NCI-H2107 treated with DMSO at 0.1 percent for 48 hours (cell line): ENCODE measurements at regions not wholly inside any gene's neighbourhood (a gene's known extent, or its start where the extent isn't known, plus 50 kb on each side); places are given as distances from the start of the nearest gene placed in this dataset.
"Not testable (repeated sequence)": the region's sequence is repeated elsewhere in the genome, so short reads cannot be mapped to it uniquely, and the experiment has no call there.

Source experiments
- DNase-seq: peaks from one replicate; lab custom pipeline; 2025; ENCODE audit not compliant: unreplicated experiment; lab: John Stamatoyannopoulos, UW

DNA sequence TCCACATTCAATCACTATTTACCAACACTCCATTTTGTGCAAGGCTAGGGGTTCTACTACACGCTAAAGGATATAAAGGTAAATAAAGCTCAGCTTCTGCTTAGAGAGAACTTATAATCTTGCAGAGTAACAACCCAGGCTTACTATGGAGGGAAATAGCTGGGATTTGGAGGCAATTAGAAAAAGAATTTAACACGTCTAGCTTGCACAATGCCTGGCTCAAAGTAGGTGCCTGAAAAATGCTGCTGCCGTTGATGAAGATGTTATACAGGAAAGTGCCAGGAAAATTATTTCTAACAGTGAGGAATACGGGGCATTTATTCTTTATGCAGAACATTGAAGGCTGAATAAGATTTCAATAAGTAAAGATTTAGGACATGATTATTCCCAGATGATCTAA, 214.2 kb downstream of the KITLG start:
- DNase-seq, result no peak

DNA sequence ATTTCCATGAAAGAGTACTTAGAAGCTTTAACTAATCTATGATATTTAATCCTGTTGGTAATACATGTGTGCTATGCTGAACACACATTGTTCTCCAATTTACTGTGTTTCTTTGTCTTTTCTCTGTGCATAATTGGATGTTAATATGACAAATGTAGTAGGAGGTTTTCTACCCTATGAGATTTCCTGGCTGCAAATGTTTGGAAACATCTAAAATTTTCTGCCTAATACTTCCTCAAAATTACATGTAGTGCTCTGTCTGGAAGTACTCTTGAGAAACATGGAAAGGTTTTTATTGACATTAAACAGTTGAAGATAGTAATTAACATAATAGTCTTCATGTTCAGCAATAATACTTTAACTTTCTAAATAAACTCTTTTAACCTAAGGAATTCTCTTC, 213.0 kb downstream of the KITLG start:
- DNase-seq, result no peak

GRCh38 chr12:88368077-88368476, 212.2 kb downstream of the KITLG start:
- not testable (repeated sequence) for DNase-seq

- DNase-seq, result no peak
Measured at GRCh38 chr12:88371416-88372183, 208.7 kb downstream of the KITLG start.

DNA sequence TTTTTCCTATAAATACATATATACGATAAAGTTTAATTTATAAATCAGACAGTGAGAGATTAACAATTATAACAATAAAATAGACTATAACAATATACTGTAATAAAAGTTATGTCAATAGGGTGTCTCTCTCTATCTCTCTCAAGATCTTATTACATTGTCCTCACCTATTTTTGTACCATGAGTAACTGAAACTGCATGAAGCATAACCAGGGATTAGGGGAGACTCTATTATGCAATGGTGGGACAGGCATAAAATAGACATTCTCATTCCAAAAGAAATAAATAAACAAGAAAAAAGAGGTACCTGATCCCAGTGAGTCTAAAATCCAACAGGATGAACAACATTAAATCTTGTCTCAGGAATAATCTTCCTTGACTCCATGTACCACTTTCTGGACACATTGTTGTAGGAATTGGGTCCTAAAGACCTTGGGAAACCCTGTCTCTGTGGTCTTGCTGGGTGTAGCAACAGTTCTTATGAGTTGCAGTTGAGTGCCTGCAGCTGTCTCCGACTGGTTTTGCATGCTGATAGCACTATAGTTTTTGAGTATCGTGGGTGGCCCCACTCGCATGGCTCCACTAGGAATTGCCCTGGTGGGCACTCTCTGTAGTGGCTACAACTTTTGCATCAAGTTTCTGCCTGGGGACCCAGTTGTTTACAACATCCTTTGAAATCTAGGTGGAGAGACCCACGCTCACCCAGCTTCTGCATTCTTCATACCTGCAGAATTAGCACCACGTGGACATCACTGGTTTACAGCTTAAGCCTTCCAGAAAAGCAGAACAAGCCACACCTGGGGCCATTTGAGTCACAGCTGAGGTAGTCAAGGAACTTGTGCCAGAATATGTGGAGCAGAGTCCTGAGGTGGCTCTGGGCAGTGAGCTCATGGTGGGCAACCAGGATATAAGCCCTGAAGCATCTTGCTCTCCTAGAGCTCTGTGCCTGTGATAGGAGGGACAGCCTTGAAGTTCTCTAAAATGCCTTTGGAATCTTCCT, 204.7 kb downstream of the KITLG start:
- no peak for DNase-seq

DNA sequence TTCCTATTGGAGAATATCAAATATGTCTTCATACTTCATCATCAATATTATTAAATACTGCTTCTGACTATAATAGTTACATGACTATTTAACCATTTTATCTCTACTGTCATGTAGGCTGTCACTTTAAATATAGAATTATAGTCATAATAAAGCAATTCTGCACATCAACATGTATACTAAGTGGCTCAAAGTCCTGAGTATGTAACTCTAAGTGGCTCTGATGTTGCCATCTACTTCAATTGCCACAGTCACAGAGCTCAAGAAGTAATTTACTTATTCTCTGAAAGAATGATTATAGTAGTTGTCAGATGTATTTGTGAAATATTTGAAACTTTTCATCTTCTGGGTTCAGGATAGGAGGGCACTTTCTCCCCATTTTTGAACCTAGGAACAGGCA, 202.3 kb downstream of the KITLG start:
- no peak for DNase-seq

DNA sequence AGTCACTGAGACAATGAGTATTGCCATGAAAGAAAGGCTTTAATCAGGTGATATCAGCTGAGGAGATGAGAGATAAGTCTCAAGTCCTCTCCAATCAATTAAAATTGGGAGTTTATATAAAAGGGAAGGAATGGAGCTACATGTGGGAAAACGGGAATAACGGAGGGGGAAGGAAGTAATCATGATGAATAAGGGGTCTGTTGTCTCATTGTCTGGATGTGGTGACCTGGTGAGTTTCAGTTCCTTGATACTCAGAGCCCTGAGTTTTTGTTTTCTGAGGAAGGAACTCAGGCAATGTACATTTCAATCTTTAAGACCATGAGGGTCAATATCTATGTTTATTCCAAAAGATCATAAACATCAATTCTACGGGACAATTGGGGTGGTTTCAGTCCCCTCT, 198.8 kb downstream of the KITLG start:
- no peak for DNase-seq

DNA sequence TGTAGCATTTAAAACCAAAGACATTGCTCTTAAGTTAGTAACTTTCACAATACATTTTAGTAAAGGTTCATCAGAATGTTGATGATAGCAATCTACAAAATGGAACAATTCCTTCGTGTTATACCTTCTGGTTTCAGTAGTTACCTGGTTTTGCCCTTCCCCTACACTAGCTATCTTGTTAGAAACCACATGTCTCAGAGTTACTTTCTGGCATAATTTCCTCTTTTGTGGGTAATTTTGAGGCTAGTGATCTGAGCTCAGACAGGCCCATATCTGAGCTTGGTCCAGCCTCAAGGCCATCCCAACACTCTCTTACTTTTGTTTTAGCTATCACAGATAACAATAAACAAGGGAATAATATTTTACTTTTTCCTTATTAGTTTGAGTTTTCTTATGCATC, 196.9 kb downstream of the KITLG start:
- no peak for DNase-seq

DNA sequence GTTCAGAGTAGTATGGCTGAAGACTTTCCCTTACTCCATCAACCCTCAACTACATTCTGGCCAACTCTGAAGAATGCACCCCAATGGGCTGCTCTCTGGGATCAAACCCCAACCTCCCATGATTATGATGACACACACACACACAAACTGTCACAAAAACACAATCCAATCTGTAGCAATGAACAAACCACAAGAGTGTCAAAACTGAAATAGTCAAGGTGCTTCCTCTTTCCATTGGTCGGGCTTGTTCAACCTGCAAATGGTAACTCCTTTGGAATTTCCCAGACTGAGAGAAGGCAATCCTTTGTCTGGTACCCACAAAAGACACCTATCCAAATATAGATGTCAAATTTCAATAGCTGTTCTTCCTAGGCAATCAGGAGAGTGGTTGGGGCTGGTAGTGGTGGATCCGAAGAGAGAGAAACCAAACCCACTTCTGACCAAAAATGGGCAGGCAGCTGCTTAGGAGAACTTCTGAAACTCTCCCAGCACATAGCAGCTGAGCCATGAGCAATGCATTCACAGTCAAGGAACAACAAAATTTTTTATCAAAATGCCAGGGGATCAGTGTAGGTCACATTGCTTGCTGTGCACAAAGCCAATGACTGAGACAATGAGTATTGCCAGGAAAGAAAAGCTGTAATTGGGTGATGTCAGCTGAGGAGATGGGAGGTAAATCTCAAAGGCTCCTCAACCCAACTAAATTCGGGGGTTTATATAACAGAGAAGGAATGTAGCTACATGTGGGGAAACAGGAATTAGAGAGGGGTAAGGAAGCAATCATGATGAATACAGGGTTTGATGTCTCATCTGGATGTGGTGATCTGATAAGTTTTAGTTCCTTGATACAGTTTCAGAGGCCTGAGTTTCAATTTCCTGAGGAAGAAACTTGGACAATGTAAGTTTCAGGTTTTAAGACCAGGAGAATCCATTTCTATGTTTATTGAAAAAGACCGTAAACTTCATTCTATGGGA, 191.4 kb downstream of the KITLG start:
- no peak for DNase-seq

DNA sequence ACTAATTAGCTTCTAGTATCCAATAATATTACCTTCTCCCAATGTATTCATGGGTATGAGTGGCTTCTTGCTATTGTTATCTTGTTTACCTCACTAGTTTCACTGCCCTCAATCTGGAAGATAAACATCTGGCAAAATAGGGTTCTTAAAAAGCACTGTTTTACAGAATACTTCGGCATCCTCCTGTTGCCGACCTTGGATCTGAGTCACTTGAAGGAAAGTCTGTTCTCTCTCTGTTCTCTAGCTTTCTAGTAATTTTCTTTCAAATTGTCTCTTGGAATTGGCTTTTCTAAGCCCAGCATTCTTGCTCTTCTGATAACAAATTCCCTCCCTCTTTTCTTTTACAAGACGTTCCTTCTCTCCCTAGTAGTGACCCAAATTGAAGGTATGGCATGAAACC, 189.5 kb downstream of the KITLG start:
- no peak for DNase-seq

GRCh38 chr12:88391556-88391955, 188.7 kb downstream of the KITLG start:
- no peak for DNase-seq

DNA sequence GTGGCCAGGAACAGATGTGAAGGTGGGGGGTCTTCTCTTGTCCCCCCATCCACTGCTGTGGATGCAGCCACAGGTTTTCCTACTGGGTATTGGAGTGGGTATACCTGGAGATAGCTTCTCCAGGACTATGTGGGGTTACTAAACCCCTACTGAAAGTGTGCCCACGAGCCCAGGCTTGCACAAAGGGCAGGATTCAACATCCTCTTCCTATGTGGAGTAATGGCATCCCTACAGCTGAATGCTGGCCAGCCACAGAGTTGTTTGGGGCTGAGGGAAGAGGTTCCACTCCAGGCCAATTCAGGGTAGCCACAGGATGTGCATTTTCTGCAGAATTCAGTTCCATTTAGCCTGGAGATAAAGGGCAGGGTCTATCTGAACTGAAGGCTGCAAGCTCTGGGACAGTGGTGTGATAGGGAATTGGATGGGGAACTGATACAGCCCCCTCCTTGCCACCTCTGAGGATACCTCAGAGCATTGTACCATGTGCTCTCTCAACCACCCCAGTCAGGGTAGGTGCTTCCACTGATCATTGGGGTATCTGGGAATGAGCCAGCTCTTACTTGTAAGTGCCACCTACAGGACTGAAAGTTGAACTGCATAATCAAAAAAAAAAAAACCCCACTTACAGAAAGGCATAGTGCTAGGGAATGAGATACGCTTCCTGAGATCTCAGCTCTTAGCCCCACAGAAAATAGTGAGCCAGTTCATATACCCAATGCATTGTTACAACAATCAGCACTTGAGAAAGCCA, 187.1 kb downstream of the KITLG start:
- DNase-seq, result peak; percentile 0

- DNase-seq, result no peak
Measured at GRCh38 chr12:88398031-88398430, 182.2 kb downstream of the KITLG start.

- no peak for DNase-seq
Measured at GRCh38 chr12:88399811-88400210, 180.5 kb downstream of the KITLG start.

GRCh38 chr12:88400302-88400701, 180.0 kb downstream of the KITLG start:
- no peak for DNase-seq

- no peak for DNase-seq
Measured at GRCh38 chr12:88401155-88401554, 179.1 kb downstream of the KITLG start.

GRCh38 chr12:88406905-88407304, 173.4 kb downstream of the KITLG start:
- DNase-seq, result no peak

DNA sequence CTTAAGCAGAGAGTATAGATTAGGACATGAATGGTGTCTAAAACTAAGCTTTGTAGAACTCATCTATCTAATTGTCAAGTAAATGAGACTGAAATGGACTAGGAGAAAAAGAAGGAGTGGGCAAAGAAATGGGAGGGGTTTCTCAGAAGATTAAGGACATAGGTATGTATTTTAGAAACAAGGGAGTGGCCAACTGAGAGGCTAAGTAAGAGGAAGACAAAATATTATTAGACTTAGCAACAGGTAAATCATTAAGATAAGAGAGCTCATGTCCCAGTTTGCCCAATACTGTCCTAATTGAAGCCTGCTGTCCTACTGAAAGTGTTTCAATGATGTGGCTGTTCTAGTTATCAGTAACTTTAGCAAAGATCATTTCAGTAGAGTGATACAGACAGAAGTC, 171.4 kb downstream of the KITLG start:
- DNase-seq, result no peak

- no peak for DNase-seq
Measured at GRCh38 chr12:88409257-88409656, 171.0 kb downstream of the KITLG start.

GRCh38 chr12:88411689-88412088, 168.6 kb downstream of the KITLG start:
- no peak for DNase-seq
